ENCODE measurements at regions not wholly inside any gene's neighbourhood (a gene's known extent, or its start where the extent isn't known, plus 50 kb on each side); places are given as distances from the start of the nearest gene placed in this dataset.

DNA sequence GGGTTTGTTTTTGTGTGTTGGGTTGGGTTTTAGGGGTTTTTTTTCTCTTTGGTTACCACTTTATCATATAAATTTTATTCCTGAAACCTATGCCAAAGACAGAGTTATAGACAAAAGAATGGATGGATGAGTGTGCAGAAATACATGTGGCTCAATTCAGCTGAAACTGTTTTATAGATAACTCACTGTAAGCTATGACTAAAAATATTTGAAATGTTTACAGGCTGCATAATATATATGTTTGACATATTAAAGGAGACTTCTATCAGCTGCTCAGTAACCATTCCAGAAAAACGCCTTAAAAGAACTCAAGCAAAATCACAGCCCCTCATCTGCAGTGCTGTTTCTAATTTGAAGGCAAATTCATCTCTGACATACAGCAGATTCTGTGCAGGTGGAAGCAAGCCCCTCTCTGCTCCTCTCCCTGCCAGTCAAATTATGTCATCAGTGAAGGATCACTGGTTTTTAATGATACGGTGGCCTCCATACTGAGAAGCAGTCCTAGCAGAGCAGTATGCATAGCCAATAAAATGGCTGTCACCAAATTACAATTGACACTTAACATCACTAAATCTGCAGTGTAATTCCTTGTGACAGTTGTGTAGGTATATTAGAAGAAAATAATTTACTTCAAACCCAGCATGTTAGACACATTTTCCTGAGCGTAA is 301.6 kb downstream of the NR2F1-AS1 start:
- ChIA-PET CTCF (no interaction called here), POLR2A (no interaction called here)
- WGBS (ENCODE audit: insufficient coverage, insufficient replicate concordance, low lambda C conversion rate, missing lambda C conversion rate): 32% methylated on average over 3 of the region's 3 CpGs

DNA sequence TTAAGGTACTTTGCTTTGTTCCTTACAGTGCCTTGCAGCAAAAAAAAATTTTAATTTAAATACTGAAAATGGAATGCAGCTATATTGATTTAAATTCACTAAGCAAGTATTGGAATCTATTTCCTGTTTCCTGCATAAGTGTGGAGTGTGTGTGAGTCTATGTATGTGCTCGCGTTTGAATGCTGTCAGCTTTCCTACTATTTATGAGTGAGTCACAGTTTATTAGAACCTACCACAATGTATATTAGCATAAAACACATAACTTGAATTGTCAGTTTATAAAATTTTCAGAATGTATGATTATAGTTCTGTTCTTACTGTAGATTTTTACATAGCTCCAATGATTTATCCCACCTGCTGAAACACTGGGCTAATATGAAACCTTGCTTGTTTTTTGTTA is 302.1 kb downstream of the NR2F1-AS1 start:
- ATAC-seq (no peak), DNase-seq (ENCODE audit: low read depth, low spot score) (no peak), FAIRE-seq (no peak)
- no peaks in the 10 kb centered on the region for H4K20me1 ChIP-seq (ENCODE audit: control insufficient read depth, insufficient read depth)
- TF ChIP-seq RBBP5 (conservative IDR thresholded peaks at IDR 0.05) (no peak), USF1 (IDR thresholded peaks at IDR 0.05; ENCODE audit: borderline replicate concordance, extremely low read length, insufficient read depth, low read depth, low read length) (no peak)
- H3K4me3 ChIP-seq: no peak overlapping the region
- WGBS (ENCODE audit: insufficient coverage, insufficient replicate concordance, low lambda C conversion rate, missing lambda C conversion rate): 2% methylated on average over 2 of the region's 2 CpGs
- no peak overlapping the region for H2AFZ ChIP-seq (ENCODE audit: control insufficient read depth, low read depth, low read length)
- H3K27ac ChIP-seq (ENCODE audit: control insufficient read depth, insufficient read depth): no peak overlapping the region
- no TSS peak for BruUV-seq (replicated peaks)
- no peaks in the 10 kb centered on the region for H3K79me2 ChIP-seq (ENCODE audit: control insufficient read depth, insufficient read depth, low read length)
- intact Hi-C loops (cut with micrococcal nuclease; ENCODE audit: unreplicated experiment) (no loop called here), in situ Hi-C loops (cut with MboI) (no loop called here)
- H3K36me3 ChIP-seq (ENCODE audit: control insufficient read depth in 2 of 2, insufficient read depth in 2 of 2, low read length in 1 of 2): no peaks in the 10 kb centered on the region
- ChIA-PET RAD21 (ENCODE audit: unreplicated experiment) (no interaction called here), POLR2A (no interaction called here), CTCF (no interaction called here), SMC1A (ENCODE audit: uncharacterized antibody, unreplicated experiment) (interaction anchor here (0.6 to 0.7 kb wide), 2 partner anchors 20 to 31 kb away, joined by 3 read pairs; no protein-coding TSS in a partner anchor)
- no peaks in the 10 kb centered on the region for H3K9me3 ChIP-seq (replicated peaks; ENCODE audit: control insufficient read depth, insufficient read depth, low read length)
- no peak overlapping the region for H3K9ac ChIP-seq (ENCODE audit: control insufficient read depth, insufficient read depth, low read length)
- no peaks in the 10 kb centered on the region; a peak in 1 of 4 replicates for H3K27me3 ChIP-seq (replicated peaks in 1 of 2; ENCODE audit: control insufficient read depth in 2 of 2, insufficient read depth in 2 of 2, low read length in 1 of 2)
- H3K4me2 ChIP-seq (ENCODE audit: control insufficient read depth, insufficient read depth): no peak overlapping the region
- H3K4me1 ChIP-seq (ENCODE audit: control insufficient read depth, insufficient read depth, low read length): no peaks in the 10 kb centered on the region

More for the DNA sequence above, 301.6 kb downstream of the NR2F1-AS1 start:
- DNase-seq (ENCODE audit: low read depth, low spot score): no peak
- H3K27me3 ChIP-seq (replicated peaks in 1 of 2; ENCODE audit: control insufficient read depth in 2 of 2, insufficient read depth in 2 of 2, low read length in 1 of 2): no peaks in the 10 kb centered on the region; a peak in 1 of 4 replicates
- H3K36me3 ChIP-seq (ENCODE audit: control insufficient read depth in 2 of 2, insufficient read depth in 2 of 2, low read length in 1 of 2): no peaks in the 10 kb centered on the region
- no peak for FAIRE-seq
- no peaks in the 10 kb centered on the region for H3K79me2 ChIP-seq (ENCODE audit: control insufficient read depth, insufficient read depth, low read length)
- no peak overlapping the region for H2AFZ ChIP-seq (ENCODE audit: control insufficient read depth, low read depth, low read length)
- no peak for ATAC-seq
- H3K4me2 ChIP-seq (ENCODE audit: control insufficient read depth, insufficient read depth): no peak overlapping the region
- ChIA-PET RAD21 (ENCODE audit: unreplicated experiment) (no interaction called here), SMC1A (ENCODE audit: uncharacterized antibody, unreplicated experiment) (interaction anchor here (0.7 to 1.1 kb wide), 2 partner anchors 11 to 20 kb away, joined by 3 read pairs; no protein-coding TSS in a partner anchor)
- no peaks in the 10 kb centered on the region for H4K20me1 ChIP-seq (ENCODE audit: control insufficient read depth, insufficient read depth)
- no peaks in the 10 kb centered on the region for H3K9me3 ChIP-seq (replicated peaks; ENCODE audit: control insufficient read depth, insufficient read depth, low read length)
- no peak overlapping the region for H3K9ac ChIP-seq (ENCODE audit: control insufficient read depth, insufficient read depth, low read length)
- H3K27ac ChIP-seq (ENCODE audit: control insufficient read depth, insufficient read depth): no peak overlapping the region
- no peak for TF ChIP-seq JUNB (IDR thresholded peaks at IDR 0.05)
- TF ChIP-seq IKZF2 (IDR thresholded peaks at IDR 0.05): no peak
- no peak for TF ChIP-seq RBBP5 (conservative IDR thresholded peaks at IDR 0.05)
- TF ChIP-seq NR2F1 (conservative IDR thresholded peaks at IDR 0.05): no peak
- TF ChIP-seq SIX5 (IDR thresholded peaks at IDR 0.05; ENCODE audit: low read depth, low read length, severe bottlenecking): no peak
- TF ChIP-seq PAX8 (IDR thresholded peaks at IDR 0.05): no peak
- TF ChIP-seq GABPA (IDR thresholded peaks at IDR 0.05; ENCODE audit: low read depth): no peak
- no peak for TF ChIP-seq SREBF1 (IDR thresholded peaks at IDR 0.05; ENCODE audit: low read length)
- TF ChIP-seq DPF2 (IDR thresholded peaks at IDR 0.05): no peak
- TF ChIP-seq POLR2A (IDR thresholded peaks at IDR 0.05; ENCODE audit: low read depth, low read length): no peak
- no peaks in the 10 kb centered on the region for H3K4me1 ChIP-seq (ENCODE audit: control insufficient read depth, insufficient read depth, low read length)
- intact Hi-C loops (cut with micrococcal nuclease; ENCODE audit: unreplicated experiment) (no loop called here), in situ Hi-C loops (cut with MboI) (no loop called here)
- no TSS peak for BruUV-seq (replicated peaks)
- no peak overlapping the region for H3K4me3 ChIP-seq

Data from GM12878 (cell line).